SH-SY5Y (cell line): ENCODE measurements at regions not wholly inside any gene's neighbourhood (a gene's known extent, or its start where the extent isn't known, plus 50 kb on each side); places are given as distances from the start of the nearest gene placed in this dataset.

Experiments used
- GATA2 ChIP-seq: IDR thresholded peaks from 2 replicates; pipeline ENCODE4 v1.6.1; 2011; ENCODE audit warnings: mild to moderate bottlenecking, low read depth, low read length
- GATA3 ChIP-seq: IDR thresholded peaks from 2 replicates; pipeline ENCODE4 v1.6.1; 2011; ENCODE audit warnings: low read depth, mild to moderate bottlenecking, low read length, moderate library complexity

GRCh38 chr6:113458368-113459010 lies 398.7 kb upstream of the MARCKS start:
- TF ChIP-seq GATA3: no peak
- no peak for TF ChIP-seq GATA2
